NCI-H2227 treated with DMSO at 0.1 percent for 48 hours (cell line): ENCODE measurements at regions not wholly inside any gene's neighbourhood (a gene's known extent, or its start where the extent isn't known, plus 50 kb on each side); places are given as distances from the start of the nearest gene placed in this dataset.
"Not testable (repeated sequence)": the region's sequence is repeated elsewhere in the genome, so short reads cannot be mapped to it uniquely, and the experiment has no call there.

Experiments
- DNase-seq: peaks from one replicate; lab custom pipeline; 2025; lab: John Stamatoyannopoulos, UW

DNA sequence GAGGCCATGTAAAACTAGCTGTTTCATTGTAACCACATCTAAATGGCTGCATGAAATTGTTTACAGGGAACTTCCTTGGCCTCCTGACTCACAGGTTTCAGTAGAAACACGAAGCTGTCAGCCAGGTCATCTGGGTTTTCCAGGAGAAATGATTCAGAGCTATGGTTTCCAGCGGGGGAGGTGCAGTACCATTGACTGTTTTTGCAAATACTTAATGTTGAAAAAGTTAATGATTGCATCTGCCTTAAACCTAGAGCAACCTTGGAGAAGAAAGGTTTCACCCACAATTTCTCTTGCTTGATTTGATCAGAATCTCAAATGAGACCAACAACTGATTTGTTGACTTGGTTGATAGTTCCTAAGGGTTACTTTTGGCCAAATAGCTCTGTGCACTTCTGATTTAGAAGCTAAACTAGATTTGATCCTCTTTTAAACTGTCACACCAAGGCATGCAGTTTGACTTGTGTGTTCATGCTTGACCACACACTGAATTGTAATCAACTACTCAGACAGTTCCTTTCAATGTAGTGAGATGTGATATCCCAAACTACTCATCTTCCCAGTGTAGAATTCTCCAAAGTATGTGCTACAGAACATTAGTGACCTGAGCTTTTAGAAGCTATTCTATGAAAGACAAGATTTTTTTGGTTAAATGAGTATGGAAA lies 193.5 kb upstream of the CHST9 start:
- no peak for DNase-seq

DNA sequence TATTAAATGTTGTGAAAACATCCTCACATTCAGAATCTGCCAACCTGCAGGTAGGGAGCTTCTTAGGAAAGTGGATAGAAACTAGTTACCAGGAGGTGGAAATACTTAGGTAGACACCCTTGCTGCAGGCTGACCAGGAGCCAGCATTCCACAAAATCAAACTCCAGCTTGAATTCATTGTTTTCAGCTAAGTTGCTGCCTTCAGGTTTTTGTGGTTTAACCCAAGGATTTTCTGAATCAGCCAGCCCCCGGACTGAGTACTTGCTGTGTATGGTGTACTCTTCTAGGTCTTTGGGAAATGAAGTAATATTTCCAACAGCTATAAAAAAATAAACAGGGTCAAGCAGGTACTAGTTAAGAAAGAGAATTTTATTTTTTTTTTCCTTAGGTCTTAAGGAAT lies 192.1 kb upstream of the CHST9 start:
- no peak for DNase-seq

DNA sequence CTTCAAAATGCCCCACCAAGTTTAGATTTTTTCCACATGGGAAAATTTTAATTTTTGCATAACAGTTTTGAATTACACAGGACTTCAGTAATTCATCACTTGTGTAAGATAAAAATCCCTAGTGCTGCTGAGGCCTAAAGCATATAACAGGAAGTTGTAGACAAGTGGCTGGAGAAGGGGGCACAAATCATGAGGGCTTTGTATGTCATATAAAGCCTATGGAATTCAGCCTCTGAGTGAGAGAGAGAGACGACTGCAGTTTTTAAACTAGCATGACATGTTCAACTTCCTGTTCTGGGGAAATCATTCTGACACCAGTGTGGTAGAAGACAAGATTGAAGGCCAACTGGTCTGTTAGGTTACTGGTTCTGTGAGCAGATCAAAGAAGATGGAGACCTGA lies 187.3 kb upstream of the CHST9 start:
- no peak for DNase-seq

DNA sequence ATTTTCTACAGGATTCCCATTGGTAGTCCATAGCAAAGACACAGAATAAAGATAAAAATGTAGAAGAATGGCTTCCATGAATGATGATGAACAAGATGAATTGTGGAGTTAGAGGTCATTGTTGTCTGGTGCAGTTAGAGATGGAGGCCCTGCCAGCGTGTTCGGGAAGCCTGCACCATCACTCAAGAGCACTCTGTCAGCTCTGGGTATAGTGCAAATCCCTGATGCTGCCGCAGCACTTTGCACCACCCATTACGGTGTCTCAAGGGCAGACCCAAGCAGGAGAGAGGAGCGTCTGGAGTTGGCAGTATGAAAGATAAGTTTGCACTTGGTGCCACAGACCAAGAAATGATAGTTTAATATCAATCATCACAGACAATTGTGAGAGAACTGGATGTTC lies 181.6 kb upstream of the CHST9 start:
- no peak for DNase-seq

DNA sequence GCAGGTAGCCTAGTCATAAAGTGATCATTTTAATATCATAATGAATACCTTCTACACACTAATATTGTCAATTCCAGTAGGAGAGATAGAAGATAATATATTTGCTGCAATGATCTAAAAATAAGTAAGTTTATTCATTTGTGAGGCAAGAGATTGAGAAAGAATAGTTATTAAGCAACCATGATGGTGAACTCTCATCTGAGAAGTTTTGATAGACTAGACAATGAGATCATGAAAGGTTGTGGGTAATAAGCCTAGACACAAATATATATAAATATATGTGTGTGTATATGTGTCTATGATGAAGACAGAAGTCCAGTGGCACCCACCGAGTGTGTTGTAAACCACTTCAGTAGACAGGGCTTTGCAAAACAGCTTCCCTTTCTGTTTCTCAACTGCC lies 181.0 kb upstream of the CHST9 start:
- DNase-seq, result no peak

DNA sequence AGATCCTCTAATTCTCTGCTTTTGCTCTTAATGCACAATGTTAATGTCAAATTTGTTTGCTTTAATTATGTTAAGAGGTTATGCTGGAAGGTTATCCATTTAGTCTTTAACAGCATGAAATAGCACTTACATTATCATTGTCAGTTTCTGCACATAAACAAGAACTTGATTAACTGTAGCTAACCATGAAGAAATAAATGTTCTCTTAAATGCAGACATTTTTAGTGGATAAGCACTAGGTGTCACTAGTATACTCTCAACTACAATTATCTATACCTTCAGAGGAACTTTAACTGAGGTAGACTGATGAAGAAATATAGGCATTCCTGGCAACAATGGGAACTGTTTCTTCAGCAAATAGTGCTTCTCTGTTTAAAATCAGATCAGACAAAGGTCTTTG lies 178.8 kb upstream of the CHST9 start:
- peak; percentile 0 for DNase-seq

DNA sequence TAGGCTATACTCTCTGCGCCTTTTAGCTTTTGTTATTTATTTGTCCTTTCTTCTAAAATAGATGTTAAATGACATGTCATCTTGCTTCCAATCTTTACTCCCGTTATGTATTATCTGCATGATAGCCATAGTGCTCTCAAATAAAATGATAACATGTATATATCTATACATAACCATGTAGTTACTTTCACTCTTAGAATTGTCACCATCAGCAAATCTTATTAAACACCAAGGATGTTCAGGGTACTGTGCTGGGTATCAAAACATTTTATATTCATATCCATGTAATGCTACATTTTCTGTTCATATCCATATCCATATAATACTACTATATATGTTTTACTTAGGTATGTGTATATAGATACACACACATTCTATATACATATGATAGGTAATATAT lies 176.4 kb upstream of the CHST9 start:
- DNase-seq, result no peak

DNA sequence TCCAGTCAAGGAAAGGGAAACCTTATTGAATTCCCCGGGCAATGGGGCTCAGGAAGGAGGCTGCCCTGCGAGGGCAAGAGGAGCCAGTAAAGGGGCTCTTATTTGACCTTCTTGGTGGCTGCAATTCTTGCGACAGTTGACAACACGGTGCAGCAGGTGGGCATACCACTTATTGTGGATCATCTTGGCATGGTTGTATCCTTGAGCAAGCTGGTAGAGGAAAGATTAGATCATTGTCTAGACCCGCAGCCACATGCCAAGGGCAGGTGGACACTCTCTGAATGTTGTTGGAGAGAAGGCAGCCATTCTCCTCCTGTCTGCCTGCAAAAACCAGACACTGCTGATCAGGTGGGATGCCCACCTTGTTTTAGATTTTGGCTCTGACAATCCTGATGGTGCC lies 170.2 kb upstream of the CHST9 start:
- no peak for DNase-seq

DNA sequence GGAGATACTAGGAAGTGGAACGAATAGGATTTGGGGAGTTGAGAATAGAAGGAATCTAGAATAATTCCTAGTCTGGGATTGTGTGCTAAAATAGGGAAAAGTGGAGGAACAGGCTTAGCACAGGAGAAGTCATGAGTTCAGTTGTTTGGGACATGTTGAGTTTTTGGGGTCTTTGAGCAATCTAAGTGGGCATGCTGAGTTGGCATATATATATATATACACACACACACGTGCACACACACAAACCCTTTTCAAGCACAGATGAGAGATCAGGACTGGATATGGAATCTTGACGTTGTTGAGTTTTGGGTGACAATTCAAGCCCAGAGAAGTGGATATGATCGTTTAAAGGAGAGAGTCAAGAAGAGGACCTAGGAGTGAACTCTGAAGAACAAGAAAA lies 168.2 kb upstream of the CHST9 start:
- DNase-seq, result no peak

DNA sequence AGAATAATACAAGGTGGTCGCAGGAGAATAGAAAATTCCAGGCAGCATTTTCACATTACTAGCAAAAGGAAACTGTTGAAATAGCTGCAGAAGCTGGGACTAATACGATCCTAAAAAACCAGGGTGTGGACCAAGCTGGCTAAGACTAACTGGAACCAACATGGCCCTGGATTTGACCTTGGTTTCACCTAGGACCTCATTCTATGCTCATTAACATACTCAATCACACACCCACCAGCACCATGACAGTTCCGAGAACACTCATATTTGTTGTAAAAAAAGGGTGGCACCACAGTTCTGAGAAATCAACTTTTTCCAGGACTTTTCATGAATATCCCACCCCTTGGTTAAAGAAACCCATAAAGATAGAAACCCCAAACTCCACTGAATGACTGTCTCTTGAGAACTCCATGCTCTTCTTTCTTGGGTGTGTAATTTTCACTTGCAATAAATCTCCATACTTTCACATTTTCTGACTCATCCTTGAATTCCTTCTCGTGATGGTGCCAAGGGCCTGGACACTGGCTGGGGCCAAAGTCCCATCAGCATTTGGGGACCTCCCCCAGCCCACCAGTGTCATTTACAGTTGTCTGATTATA lies 164.3 kb upstream of the CHST9 start:
- DNase-seq, result no peak

DNA sequence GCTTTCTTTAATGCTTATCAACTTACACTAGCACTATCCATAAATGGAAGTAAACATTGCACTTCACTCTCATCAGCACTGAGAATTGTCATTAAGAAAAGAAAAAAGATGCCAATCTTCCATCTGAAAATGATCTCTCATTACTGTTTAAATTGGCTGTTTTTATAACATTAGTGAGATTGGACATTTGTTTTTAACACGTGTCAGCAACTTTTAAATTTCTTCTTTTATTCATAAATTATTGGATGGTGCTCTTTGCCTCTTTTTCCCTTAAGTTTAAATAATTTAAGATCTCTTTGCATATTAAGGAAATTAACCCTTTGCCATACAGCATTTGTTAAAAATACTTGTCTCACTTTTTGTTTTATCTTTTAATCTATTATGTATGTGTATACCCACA lies 146.5 kb upstream of the CHST9 start:
- no peak for DNase-seq

DNA sequence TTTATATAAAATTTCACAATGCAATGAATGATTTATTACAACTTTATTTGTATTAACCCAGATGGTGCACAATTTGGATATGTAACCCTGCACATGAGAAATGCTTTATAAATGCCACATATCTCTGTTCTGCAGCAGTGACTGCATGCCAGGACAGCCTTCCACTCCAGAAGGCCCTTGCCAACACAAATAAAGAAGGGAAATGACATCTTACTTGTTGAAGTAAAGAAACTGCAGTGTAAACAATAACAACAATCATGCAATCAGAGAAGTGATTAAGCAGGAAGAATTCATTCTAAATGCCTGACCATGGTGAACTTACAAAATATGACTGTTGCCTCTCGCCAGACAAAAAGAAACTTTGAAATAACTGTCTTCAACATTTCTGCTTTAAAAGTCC lies 129.9 kb upstream of the CHST9 start:
- no peak for DNase-seq

DNA sequence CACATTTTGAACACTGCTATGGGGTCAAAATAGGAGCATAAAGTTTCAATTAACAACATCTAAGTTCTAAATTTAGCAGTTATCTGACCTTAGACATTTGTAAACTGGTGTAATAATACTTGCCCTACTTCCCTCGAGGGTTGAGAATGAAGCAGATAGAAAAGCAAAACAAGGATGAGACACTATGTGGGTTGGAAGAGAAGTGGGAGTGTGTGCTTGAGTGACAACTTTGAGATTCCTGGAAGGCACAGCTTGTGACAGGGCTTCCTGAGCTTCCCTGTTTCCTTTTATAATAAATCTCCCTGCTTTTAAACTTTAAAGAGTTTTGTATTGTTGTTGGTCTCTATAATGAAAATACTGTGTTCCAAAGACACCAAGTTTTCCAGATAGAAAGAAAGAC lies 128.6 kb upstream of the CHST9 start:
- no peak for DNase-seq

DNA sequence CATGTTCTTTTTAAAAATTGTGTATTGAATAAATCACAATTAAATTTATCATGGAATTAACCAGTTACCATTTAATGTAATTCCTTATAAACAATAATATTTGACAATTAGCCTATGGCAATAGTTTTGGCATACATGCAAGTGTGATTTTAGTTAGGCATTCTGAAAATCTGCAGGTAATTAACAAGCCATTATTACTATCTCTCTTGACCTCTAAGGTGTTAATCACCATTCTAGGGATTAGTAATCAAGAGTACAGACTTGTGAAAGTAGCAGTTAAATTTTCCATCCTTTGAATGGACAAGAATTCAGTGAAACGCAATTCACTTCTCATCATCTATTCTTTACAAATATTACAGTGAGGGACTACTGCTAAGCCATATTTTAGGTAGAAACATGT lies 127.7 kb upstream of the CHST9 start:
- no peak for DNase-seq

DNA sequence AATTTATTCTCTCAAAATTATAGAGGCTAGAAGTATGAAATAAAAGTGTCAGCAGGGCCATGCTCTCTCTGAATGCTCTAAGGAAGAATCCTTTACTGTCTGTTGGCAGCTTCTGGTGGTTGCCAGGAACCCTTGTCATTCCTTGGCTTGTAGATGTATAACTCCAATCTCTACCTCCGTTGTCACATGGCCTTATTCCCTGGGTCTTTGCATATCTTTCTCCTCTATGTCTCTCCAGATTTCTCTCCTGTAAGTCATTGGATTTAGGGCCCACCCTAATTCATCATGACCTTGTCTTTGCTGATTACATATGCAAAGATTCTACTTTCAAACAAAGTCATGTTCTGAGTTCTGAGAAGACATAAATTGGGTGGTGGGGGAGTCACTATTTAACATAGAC lies 127.0 kb upstream of the CHST9 start:
- DNase-seq, result no peak

DNA sequence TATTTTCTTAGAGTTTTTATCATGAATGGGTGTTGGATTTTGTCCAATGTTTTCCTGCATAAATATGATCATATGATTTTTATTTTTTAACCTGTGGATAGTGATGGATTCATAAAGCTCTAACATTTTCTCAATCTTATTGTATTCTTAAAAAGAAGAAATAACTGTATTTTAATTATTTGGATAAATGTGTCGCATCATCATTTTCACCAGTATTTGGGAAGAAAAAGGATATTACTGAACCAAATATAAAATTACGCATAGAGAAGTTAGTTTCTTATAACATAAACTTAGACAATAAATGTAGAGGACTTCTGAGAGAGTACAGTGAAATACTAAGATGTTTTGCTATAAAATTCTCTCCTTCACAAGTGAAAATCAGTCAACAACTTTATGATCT lies 126.0 kb upstream of the CHST9 start:
- no peak for DNase-seq

DNA sequence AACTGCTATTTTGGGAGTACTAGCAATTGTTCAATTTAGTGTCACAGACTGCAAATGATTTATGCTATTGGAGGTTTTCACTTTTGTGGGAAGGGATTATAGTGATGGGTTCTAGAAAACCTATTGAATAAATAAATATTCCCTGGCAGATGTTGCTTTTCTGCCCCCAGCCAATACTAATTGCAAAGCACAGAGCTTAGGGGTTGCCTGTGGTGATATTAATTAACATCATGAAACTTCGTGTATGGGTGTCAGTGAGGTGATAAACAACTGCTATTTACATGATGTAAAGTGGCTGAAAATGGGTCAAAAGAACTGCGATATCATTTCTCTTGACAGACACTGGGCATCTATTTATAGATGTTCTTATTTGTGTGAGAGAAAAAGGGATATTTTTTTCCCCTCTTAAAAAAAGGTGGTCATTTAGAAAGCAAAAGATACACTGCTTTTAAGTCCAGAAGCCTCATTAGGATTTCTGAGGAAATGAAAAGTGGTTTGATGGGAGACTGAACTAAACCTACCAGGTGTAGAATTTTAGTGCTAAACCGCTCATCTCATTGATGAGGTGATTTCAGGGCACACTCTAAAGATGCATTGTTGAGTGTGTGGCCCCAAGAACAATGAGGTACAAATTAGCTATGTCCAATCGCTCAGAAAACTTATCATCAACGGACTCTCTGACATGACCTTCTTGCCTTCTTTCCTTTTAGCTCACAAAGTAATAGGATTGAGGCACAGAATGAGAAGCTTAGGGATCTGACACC lies 116.7 kb upstream of the CHST9 start:
- no peak for DNase-seq

DNA sequence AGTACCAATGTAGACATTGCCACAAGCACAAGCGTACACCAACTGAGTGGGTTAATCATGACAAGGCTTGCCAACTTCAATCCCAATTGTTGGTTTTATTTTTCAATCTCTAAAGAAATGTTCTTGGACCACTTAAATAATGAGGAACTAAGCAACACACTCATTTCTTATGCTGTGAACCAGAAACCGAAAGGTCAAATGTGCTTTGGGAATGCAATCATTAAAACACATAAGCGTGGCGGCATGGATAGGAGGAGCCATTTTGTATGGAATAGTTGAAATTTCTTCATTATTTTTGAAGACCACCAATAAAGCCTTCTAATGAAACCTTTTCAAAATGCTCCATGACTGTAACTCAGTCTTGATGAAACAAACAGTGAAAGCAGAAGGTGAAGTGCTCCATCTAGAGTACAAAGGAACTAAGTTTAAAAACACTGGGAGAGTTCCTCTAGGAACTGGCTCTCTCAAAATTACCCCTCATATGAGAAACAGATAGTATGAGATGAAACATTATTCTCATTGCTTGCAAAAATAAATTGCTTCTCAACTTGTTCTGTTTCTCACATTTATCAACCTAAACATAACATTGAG lies 113.2 kb upstream of the CHST9 start:
- no peak for DNase-seq

DNA sequence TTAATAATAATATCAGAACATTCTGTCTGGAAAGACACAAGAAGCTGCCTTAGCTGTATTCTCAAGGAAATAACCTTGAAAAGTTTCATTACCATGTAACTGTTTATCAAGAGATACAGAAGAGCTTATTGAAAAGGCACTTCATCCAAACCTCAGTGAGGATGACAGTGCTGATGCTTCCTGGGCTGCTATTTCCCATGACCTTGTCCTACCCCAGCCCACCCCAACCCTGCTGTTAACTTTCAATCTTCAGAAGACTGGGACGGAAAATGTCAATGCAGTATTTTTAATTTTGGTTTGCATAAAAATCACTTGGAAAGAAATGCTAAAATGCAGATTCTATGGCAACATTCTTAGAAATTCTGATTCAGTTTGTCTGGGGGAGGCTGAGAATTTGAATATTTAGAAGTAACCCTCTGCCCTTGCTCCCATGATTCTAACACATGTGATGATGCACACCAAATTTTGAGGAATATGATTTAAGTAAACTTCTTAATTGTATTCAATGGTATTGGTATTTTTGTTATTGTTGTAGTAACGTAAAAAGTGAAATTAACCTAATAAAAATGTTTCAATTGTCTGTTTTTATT lies 101.0 kb upstream of the CHST9 start:
- not testable (repeated sequence) for DNase-seq

DNA sequence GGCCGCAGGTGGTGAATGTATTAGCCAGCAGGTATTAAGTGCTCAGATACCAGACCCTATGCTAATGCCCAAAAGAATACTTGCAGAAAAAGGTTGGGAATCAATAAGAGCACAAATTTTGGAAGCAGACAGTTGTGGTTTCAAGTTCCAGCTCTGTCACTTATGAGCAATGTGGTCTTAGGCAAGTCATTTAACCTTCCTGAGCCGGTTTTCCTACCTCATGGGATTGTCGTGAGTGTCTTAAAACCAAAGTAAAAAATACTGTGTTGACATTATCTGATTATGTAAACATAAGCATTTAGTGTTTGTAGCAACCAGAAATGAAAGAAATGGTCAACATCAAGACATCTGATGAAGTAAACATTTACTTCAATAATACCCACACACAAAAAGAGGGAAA lies 93.0 kb upstream of the CHST9 start:
- DNase-seq, result no peak

DNA sequence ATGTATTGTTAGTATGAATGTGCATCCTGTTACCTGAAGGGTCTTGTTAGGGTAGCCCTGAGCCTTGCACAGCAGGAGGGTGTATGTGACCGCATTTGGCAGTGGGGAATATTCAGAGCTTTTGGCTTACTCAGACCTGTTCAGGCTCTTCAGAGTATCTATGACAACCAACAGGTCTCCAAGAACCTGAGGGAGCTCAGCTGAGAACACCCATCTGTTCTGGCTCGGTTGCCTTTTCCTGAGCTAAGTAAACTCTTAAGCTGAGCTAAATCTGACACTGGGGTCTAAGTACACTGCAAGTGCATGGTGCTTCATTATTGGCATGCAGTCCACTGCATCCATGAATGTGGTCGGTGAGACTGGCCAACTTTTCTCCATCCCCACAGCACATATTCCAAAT lies 92.4 kb upstream of the CHST9 start:
- no peak for DNase-seq

DNA sequence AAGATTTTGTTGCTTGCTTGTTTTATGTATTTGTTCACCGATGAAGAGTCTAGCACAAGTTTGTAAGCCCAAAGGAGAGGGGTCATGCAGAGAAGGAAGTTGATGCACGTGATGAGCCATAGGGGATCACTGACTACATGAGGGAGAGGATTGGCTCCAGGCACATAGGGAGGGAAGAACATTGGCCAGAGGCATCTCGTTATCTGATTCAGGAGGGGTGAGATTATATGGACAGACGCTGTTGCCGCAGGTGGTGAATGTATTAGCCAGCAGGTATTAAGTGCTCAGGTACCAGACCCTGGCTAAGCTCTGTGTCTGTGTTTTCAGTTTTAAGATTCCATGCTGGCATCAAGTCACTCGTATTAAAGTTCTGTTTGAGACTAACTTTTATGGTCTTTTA lies 91.8 kb upstream of the CHST9 start:
- DNase-seq, result no peak

DNA sequence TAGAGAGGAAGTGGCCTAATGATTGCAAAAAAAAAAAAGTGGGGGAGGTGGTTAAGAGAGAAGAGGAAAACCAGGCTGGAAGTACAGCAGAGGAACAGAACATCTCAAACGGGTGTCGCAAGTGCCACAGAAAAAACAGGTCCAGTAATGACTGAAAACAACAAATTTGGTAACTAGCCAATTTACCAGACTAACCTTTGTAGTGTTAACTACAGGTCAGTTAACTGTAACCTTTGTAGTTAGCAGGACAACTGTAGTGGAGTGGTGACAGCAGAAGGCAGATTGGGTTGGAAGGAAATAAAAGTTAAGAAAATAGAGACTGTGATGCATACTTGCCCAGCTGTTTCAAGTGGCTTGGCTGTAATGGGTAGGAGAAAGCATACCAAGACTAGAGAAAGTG lies 91.4 kb upstream of the CHST9 start:
- DNase-seq, result no peak
